A673 (cell line): ENCODE measurements at regions not wholly inside any gene's neighbourhood (a gene's known extent, or its start where the extent isn't known, plus 50 kb on each side); places are given as distances from the start of the nearest gene placed in this dataset.

ENCODE experiments used
- CTCF ChIP-seq: fragments of 300-800, 200-600 bp; sonication (generic); conservative IDR thresholded peaks from 2 replicates; pipeline ENCODE4 v1.5.1; 2017; ENCODE audit warnings: low read depth, mild to moderate bottlenecking, antibody characterized with exemption, low read length, moderate library complexity, mixed read lengths
- EZH2 ChIP-seq: fragments of 200-600 bp; sonication (generic); IDR thresholded peaks from 2 replicates; pipeline ENCODE4 v1.6.1; 2017; ENCODE audit warnings: borderline replicate concordance, low read depth, mild to moderate bottlenecking, mixed read lengths, antibody characterized with exemption, low read length; ENCODE audit not compliant: poor library complexity, severe bottlenecking

- TF ChIP-seq EZH2 (no peak), CTCF (no peak)
Observed at GRCh38 chr3:83769791-83770663, 1188.8 kb upstream of the CADM2 start.
